Body of pancreas (tissue), 4 donors: ENCODE measurements at regions not wholly inside any gene's neighbourhood (a gene's known extent, or its start where the extent isn't known, plus 50 kb on each side); places are given as distances from the start of the nearest gene placed in this dataset.

Experiments used
- ATAC-seq: fragments of 150-250 bp; one replicate; pipeline ENCODE4 v1.9.1; 2016
- DNase-seq, 4 donors: peaks; one replicate each; pipeline ENCODE4 v3.0.0-alpha.2; 2019
- H3K27ac ChIP-seq, 4 donors: fragments of 200-600 bp; sonication (generic); 1 replicate in 3 of 4; 2 replicates in 1 of 4; pipeline versions ENCODE4 v1.5.1 to v1.6.1; 2016 to 2019; ENCODE audit warnings: mild to moderate bottlenecking in 1 of 4, mixed read lengths in 1 of 4, moderate library complexity in 1 of 4
- H3K27me3 ChIP-seq, 2 donors: fragments of 200-600 bp; sonication (generic); one replicate each; pipeline ENCODE4 v1.6.0; 2016; ENCODE audit warnings: mild to moderate bottlenecking in 1 of 2
- H3K36me3 ChIP-seq, 2 donors: fragments of 200-600 bp; sonication (generic); replicated peaks in 1 of 2; 2 replicates each; pipeline ENCODE4 v1.5.1; 2016; ENCODE audit warnings: low read depth in 2 of 2; ENCODE audit not compliant: insufficient read depth in 1 of 2
- H3K4me1 ChIP-seq: fragments of 200-600 bp; sonication (generic); one replicate; pipeline ENCODE4 v1.6.0; 2016
- H3K4me3 ChIP-seq, 2 donors: fragments of 200-600 bp; sonication (generic); 1 replicate in 1 of 2; 2 replicates in 1 of 2; pipeline ENCODE4 v1.5.1; 2016 to 2019
- H3K9me3 ChIP-seq, 3 donors: fragments of 200-600 bp; sonication (generic); 1 replicate in 2 of 3; 2 replicates in 1 of 3; pipeline ENCODE4 v1.5.1; 2016
- POLR2A ChIP-seq, 3 donors: fragments of 450-650 bp; IDR thresholded peaks; one replicate each; pipeline ENCODE4 v1.6.1; 2016; ENCODE audit warnings: antibody characterized with exemption in 3 of 3, mild to moderate bottlenecking in 2 of 3
- WGBS, 2 donors: methylation state at CpG; one replicate each; pipeline ENCODE4 v1.1.5; 2017; 5-methylcytosine and 5-hydroxymethylcytosine counted together
- intact Hi-C: fragments of 100-400 bp; cut with DNase I; formaldehyde crosslinking; loops from one replicate; pipeline ENCODE4 v1.15.1; 2023
- TF ChIP-seq, protein P1 (sequence below), 7 experiments: fragments of 450-650 bp in 4 of 7; fragments of 200-600 bp in 3 of 7; sonication (generic) in 3 of 7; IDR thresholded peaks; one replicate each; pipeline ENCODE4 v1.5.1; 2016 to 2019; ENCODE audit warnings: antibody characterized with exemption in 7 of 7

DNA sequence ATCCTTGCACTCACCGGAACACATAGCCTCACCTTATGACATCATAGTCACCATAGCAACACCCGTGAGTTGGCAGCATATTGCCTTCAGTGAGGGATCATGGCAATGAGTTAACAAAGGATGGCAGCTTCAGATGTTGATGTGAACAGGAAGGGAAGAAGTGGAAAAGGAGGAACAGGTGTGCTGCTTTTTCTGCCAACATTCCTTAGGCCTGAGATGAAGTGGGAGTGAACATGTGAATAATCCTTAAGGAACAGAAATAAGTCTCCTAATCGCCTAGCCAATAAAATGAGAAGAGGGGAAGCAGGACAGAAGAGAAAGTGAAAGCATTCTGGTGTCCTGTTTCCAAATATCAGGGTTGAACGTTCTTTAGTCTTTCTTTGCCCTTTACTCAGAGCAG lies 360.0 kb downstream of the BRINP1 start:
- no peaks in the 10 kb centered on the region for H3K36me3 ChIP-seq
- no peaks in the 10 kb centered on the region for H3K27me3 ChIP-seq
- H3K4me3 ChIP-seq = no peak overlapping the region
- no peaks in the 10 kb centered on the region for H3K9me3 ChIP-seq
- H3K27ac ChIP-seq = no peak overlapping the region
- no peak for TF ChIP-seq POLR2A (IDR thresholded peaks at IDR 0.05)
- TF ChIP-seq, protein P1, sequence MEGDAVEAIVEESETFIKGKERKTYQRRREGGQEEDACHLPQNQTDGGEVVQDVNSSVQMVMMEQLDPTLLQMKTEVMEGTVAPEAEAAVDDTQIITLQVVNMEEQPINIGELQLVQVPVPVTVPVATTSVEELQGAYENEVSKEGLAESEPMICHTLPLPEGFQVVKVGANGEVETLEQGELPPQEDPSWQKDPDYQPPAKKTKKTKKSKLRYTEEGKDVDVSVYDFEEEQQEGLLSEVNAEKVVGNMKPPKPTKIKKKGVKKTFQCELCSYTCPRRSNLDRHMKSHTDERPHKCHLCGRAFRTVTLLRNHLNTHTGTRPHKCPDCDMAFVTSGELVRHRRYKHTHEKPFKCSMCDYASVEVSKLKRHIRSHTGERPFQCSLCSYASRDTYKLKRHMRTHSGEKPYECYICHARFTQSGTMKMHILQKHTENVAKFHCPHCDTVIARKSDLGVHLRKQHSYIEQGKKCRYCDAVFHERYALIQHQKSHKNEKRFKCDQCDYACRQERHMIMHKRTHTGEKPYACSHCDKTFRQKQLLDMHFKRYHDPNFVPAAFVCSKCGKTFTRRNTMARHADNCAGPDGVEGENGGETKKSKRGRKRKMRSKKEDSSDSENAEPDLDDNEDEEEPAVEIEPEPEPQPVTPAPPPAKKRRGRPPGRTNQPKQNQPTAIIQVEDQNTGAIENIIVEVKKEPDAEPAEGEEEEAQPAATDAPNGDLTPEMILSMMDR (IDR thresholded peaks at IDR 0.05) = no peak
- no peaks in the 10 kb centered on the region for H3K4me1 ChIP-seq
- intact Hi-C loops = no loop called here
- WGBS, 2 donors = 25 to 26% methylated on average over 4 of the region's 4 CpGs
- ATAC-seq (no peak), DNase-seq (no peak)

DNA sequence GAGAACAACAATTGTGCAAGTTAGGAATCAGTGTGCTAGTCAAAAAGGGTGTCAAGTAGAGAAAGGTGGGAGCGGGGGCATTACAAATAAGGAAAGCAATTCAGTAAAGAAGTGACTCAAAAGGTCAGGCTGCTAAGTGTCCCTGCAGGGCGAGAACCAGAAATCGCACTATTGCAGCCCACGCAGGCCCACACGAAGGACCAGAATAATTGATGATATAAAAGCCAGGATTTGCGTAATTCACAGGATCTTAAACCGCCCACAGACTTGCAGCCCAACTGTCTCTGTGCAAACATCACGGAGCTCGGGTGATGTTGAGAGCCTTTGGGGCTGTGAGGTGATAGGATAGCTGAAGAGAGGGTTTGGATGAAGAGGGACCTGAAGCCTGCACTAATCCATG lies 349.0 kb downstream of the BRINP1 start:
- intact Hi-C loops = no loop called here
- TF ChIP-seq POLR2A (IDR thresholded peaks at IDR 0.05) = no peak
- TF ChIP-seq, protein P1 (IDR thresholded peaks at IDR 0.05) = no peak
- H3K36me3 ChIP-seq = no peaks in the 10 kb centered on the region
- ATAC-seq (peak; percentile 18), DNase-seq (peak in 2 of 4 donors; percentile 9 to 18)
- H3K4me3 ChIP-seq = no peak overlapping the region
- WGBS, 2 donors = 55 to 78% methylated on average over 9 of the region's 9 CpGs
- H3K9me3 ChIP-seq = no peaks in the 10 kb centered on the region
- H3K4me1 ChIP-seq = no peaks in the 10 kb centered on the region
- no peak overlapping the region for H3K27ac ChIP-seq
- no peaks in the 10 kb centered on the region for H3K27me3 ChIP-seq

DNA sequence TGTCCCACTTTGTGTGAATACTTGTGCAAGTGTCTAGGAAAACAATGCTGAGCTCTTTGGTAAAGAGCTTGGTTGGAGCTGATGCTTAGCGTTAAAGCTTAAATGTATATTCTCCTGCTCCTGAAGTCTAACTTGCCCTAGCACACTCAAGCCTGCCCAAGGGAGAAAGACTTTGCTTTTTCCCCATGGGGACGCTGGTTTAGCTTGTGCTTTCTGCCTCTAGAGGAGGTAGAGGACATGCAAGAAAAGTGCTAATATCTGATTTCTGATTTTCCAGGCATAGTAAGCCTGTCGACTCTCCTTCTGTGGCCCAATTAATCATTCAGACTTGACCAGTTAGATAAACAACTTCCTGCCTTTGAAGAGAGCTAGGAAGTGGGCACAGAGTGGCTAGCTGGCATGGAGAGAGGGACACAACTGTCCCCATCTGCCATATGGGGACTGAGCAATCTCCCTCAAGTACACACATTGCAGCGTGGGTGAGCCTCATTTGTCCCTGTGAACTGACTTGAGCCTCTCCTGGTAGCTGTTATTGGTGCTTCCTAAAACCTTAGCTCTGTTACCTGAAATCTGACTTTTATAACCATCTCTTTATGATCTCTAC lies 348.4 kb downstream of the BRINP1 start:
- intact Hi-C loops = no loop called here
- DNase-seq = no peak
- no peak for TF ChIP-seq POLR2A (IDR thresholded peaks at IDR 0.05)
- TF ChIP-seq, protein P1 (IDR thresholded peaks at IDR 0.05) = no peak
- Histone ChIP-seq H3K27ac (no peak overlapping the region), H3K27me3 (no peaks in the 10 kb centered on the region), H3K9me3 (no peaks in the 10 kb centered on the region), H3K36me3 (no peaks in the 10 kb centered on the region), H3K4me3 (no peak overlapping the region), H3K4me1 (no peaks in the 10 kb centered on the region)
- WGBS, 2 donors = 40 to 43% methylated on average over 4 of the region's 4 CpGs
- ATAC-seq = no peak

DNA sequence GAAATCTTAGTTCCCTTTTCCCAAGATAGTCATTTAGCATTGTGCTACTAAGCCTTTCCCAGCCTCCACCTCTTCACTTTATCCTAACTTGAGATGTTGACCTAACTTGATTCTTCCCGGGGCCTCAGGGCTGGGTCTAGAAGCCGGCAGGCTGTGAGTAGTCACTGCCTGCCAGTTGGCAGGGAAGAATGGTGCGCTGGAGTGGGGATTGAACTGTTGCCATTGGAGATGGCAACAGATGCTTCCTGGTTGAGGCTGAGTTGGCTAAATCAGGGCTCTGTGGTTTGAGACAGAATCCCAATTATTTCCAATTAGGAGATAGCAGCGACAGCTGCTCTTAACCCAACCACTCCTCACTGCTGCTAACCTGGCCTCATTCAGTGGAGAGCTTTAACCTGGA lies 343.1 kb downstream of the BRINP1 start:
- intact Hi-C loops = no loop called here
- 41 to 56% methylated on average over 4 of the region's 4 CpGs for WGBS, 2 donors
- H3K4me3 ChIP-seq = no peak overlapping the region
- TF ChIP-seq, protein P1 (IDR thresholded peaks at IDR 0.05) = no peak
- no peak for TF ChIP-seq POLR2A (IDR thresholded peaks at IDR 0.05)
- ATAC-seq = peak; percentile 30
- DNase-seq = peak in 3 of 4 donors; percentile 7 to 15 (median 13)
- H3K4me1 ChIP-seq = no peaks in the 10 kb centered on the region
- no peaks in the 10 kb centered on the region for H3K9me3 ChIP-seq
- no peaks in the 10 kb centered on the region for H3K27me3 ChIP-seq
- H3K36me3 ChIP-seq = no peaks in the 10 kb centered on the region
- no peak overlapping the region for H3K27ac ChIP-seq
